ENCODE measurements at regions not wholly inside any gene's neighbourhood (a gene's known extent, or its start where the extent isn't known, plus 50 kb on each side); places are given as distances from the start of the nearest gene placed in this dataset.
A peak's percentile ranks its signal among the peaks of the same experiment; 100 is the strongest.
"Not testable (repeated sequence)": the region's sequence is repeated elsewhere in the genome, so short reads cannot be mapped to it uniquely, and the experiment has no call there.

- DNase-seq (ENCODE audit: low read depth), result peak; percentile 69
Observed at GRCh38 chr5:36739751-36740221, 133.4 kb downstream of the SLC1A3 start.

GRCh38 chr5:36740259-36740898 lies 134.0 kb downstream of the SLC1A3 start:
- peak; percentile 67 for DNase-seq (ENCODE audit: low read depth)

DNA sequence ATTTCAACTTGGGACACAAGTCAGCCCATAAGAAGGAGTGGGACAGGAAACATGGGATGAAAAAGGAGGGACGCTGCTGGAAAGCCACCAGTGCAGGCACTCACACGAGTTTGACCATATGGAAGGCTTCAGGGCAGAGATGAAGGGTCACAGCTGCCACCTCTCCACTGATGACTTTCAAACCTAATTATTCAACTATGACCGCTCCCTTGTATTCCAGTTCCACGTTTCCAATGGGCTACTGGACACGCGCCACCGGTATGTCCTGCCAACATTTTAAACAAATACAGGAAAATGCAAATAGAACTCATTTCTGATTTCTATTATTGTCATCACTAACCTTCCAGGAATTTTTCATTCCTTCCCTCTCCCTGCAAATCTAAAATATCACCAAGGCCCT lies 134.7 kb downstream of the SLC1A3 start:
- DNase-seq (ENCODE audit: low read depth), result no peak

DNA sequence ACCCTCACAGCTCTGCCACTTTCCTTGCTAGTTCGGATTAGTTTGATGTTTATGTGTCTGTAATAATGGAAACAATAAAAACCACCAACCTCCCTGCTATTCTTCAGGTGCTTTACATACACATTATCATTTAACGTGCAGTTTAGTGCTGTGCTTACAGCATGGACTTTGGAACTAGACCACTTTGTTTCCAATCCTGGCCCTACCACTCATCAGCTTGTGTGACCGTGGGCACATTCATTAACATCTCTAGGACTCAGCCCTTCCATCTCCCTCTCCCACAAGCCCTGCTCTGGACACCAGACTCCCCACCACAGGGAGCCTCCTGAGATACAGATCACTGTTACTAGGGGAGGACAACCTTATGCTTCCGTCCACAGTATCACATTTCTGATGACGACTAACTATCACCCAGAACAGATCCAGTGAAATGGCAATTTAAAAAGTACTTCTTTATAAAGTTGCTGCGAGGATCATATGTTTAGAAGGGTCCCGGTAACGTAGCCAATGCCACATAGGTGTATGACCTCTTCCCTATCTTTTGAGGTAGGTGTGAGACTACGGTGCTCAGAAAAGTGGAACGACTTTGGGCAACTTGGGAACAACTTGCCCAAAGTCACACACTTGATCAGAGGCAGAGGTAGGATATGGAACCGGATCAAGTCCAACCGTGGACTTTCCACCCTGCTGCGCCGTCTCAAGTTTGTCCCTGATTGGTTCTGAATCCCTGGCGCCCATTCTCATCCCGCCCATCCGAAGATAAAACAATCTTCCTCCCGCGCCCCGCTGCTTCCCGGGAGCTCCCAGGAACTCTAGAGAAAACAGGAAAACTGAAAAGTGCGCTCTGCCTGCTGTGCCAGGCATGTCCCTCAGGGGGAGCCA lies 132.4 kb upstream of the NIPBL start:
- peak; percentile 31 for DNase-seq (ENCODE audit: low read depth)

DNA sequence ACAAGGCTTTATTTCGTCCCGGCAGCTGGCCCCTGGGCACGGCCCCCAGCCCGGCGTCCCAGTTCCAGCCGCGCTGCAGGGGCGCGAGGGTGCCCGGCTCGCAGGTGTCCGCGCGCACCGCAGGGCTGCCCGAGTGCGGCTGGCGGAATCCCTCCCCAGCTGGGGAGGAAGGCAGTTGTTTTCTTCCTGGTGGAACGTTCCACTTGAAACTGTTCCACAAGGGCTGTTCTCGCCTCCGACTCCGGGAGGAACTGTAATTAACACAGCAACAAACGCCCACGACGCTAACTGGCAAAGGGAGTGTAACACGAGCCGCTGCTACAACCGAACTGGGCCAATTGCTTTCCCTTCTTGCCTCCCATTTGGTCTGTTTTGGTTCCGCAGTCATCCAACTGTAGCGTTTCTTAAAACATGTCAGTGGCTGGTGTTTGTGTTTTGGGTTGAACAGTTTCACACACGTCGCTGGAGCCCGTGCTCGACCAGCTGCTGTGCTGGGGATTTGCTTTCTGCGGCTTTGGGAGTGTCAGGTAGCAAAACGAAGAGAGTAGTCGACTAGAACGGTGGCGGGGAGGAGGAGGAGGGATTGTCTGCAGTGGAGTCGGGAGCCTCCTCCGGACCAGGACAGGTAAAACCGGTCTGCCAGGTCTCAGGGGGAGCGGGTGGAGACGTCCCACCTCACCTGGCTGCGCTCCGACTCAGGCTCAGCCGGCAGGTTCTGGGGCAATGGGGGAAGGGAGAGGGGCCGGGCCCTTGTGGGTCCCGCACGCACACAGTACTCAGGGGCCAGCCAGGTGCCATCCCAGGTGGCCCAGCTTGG lies 131.6 kb upstream of the NIPBL start:
- DNase-seq (ENCODE audit: low read depth), result peak; percentile 46

- not testable (repeated sequence) for DNase-seq (ENCODE audit: low read depth)
Observed at GRCh38 chr5:36747794-36748193, 128.8 kb upstream of the NIPBL start.

- no peak for DNase-seq (ENCODE audit: low read depth)
Observed at GRCh38 chr5:36751886-36752285, 124.7 kb upstream of the NIPBL start.

DNA sequence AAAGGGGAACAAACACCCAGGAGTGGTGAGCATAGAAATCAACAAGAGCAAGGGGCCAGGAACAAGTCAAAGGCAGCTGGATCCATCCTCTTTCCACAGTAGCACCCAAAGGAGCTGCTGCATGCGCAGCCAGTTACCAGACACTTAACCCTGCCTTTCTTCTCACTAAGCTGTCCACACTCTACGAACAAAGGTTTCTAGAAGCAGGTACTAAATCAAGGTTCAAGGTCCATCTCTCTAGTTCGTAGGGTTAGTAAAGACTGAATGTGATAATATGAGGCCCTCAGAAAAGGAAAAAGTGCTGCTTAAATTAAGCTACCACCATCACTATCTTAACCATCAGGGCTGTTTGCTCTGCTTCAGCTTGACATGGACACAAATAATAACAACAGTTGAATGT lies 121.2 kb upstream of the NIPBL start:
- no peak for DNase-seq (ENCODE audit: low read depth)

DNA sequence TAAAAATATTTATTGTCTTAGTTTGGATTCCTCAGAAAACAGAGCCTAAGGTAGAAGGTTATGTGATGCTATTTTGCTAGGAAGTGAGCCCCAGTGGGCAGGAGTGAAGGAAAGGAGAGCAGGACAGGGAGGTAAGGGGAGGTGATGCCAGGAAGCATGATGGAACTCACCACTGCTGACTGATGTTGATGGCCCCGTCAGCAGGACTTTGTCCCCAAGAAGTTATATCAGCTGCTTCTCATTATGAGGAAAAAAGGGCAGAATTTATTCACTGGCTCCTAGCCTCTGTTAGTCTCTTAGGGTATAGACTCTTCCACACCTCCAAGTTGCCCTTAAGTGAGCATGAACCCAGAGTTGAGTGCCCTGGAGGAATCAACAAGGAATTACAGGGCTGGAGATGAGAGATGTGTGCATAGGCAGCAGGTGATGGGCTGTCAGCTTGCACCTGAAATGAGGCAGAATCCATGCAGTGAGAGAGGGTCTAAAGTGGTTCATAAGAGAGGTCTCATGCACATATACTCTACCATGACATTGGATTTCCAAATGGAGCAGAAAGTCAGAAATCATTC lies 120.6 kb upstream of the NIPBL start:
- no peak for DNase-seq (ENCODE audit: low read depth)

DNA sequence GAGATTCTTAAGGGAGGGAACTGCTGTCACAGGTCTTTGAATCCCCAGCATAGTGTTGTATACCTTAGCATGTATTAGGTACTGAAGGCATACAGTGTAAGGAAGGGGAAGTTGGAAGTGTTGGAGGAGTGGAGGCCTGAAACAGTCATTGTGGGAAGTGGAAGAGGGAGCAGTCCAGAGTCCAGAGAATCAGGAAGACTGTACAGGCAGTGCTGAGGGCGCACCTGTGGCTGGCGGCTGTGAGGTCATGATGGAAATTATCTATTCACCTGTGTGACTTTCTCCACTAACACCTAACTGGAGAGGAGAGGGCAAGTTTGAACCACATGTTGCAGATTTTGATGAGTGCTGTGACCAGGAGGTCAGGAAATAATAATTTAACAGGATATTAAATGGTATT lies 119.7 kb upstream of the NIPBL start:
- DNase-seq (ENCODE audit: low read depth), result no peak

DNA sequence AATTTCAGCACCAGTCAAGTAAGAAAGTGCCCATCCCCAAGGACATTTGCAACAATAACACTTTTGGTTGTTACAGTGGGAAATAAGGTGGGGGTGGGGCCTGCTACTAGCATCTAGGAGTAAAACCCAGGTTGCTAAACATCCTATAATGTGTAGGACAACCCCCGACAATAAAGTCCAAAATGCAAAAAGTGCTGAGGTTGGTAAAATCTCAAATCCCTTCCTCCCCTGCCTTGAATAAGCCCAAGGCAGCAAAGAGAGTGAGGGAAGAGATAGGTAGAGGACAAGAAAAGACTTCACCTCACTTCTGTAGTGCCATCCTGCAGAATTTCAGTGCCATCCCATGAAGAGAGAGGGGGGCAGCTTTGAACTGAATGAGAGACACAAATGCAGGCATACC lies 117.5 kb upstream of the NIPBL start:
- DNase-seq (ENCODE audit: low read depth), result no peak

DNA sequence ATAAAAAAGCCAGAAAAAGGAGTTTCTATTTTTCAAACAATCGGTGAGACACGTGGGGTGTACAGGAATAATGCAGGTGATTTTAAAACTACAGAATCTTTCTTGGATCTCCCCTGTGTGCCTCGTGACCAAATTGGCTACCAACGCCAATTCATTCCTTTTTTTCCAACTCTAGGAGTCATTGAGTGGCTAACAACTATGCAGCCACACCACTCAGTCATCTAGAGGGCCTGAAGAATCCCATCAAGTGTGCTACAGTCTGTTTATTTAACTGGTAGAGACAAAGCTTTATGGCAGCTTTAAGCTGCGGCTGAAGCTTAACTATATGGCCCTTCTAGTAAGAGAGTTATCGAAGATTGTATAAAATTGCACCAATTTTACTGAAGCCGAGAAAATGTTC lies 113.1 kb upstream of the NIPBL start:
- DNase-seq (ENCODE audit: low read depth), result no peak

GRCh38 chr5:36765876-36766275 lies 110.7 kb upstream of the NIPBL start:
- no peak for DNase-seq (ENCODE audit: low read depth)

- no peak for DNase-seq (ENCODE audit: low read depth)
Observed at GRCh38 chr5:36766981-36767380, 109.6 kb upstream of the NIPBL start.

GRCh38 chr5:36768450-36768849 lies 108.1 kb upstream of the NIPBL start:
- DNase-seq (ENCODE audit: low read depth), result no peak

- DNase-seq (ENCODE audit: low read depth), result no peak
Observed at GRCh38 chr5:36769129-36769770, 107.3 kb upstream of the NIPBL start.

GRCh38 chr5:36770125-36770524 lies 106.4 kb upstream of the NIPBL start:
- DNase-seq (ENCODE audit: low read depth), result no peak

DNA sequence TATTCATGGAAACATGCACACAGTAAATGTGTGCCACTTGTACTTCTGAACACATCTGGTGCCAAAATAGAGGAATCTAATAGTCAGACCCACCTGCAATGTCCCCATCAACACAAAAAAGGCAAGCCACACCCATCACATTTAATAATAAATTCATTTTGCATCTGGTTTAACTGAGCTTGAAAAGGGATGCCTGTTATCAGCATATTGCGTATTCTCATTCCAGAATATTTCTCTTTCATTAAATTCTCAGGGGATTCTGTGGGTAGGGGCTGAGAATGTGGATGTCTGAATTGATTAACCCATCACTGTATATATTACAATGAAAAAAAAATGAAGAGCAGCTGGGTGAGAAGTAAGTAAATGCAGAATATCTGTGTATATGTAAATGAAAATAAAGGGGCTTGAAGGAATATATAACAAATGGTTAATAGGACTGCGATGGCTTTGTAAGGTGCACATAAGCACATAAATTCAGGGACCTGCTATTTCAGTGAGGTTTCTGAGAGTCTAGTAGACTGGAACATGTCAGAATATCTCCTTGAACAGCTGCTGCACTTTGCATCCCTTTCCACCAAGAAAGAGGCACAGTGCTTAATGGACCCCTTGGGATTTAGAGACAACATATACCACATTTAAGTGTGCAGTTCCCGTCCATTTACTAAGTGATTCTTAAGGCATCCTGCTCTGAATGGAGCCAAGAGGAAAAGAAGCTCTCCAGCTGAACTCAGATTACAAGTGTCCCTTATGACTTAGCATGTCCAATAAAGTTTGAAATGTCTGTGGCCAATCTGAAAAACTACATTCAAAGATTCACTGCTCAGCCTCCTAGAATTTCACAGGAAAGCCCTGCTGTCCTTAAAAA lies 104.1 kb upstream of the NIPBL start:
- no peak for DNase-seq (ENCODE audit: low read depth)

GRCh38 chr5:36777105-36777757 lies 99.3 kb upstream of the NIPBL start:
- DNase-seq (ENCODE audit: low read depth), result peak; percentile 47

DNA sequence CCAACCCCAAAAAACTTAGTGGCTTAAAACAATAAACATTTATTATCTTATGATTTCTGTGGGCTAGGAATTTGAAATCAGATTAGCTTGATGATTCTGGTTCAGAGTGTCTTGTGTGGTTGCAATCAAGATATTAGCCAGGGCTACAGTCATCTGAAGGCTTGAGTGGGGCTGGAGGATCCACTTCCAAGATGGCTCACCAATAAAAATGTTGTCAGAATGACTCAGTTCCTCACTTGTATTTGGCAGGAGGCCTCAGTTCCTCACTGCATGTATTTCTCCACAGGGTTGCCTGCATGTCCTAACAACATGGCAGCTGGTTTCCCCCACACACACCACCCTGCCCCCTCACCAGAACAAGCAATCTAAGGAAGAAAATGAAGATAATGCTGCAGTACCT lies 98.2 kb upstream of the NIPBL start:
- DNase-seq (ENCODE audit: low read depth), result peak; percentile 3
